Putamen (tissue), 1 donor: ENCODE measurements at regions not wholly inside any gene's neighbourhood (a gene's known extent, or its start where the extent isn't known, plus 50 kb on each side); places are given as distances from the start of the nearest gene placed in this dataset.

ENCODE experiments used
- DNase-seq: peaks from one replicate; pipeline ENCODE4 v3.0.0-alpha.2; 2016; ENCODE audit warnings: low spot score

GRCh38 chr10:62745581-62745980 lies 58.9 kb upstream of the ADO start:
- DNase-seq = no peak

- DNase-seq = no peak
Measured at GRCh38 chr10:62746951-62747729, 57.4 kb upstream of the ADO start.

GRCh38 chr10:62748386-62748785 lies 56.1 kb upstream of the ADO start:
- DNase-seq = no peak

GRCh38 chr10:62749093-62749683 lies 55.3 kb upstream of the ADO start:
- DNase-seq = no peak
